ENCODE measurements at regions not wholly inside any gene's neighbourhood (a gene's known extent, or its start where the extent isn't known, plus 50 kb on each side); places are given as distances from the start of the nearest gene placed in this dataset.
"Not testable (repeated sequence)": the region's sequence is repeated elsewhere in the genome, so short reads cannot be mapped to it uniquely, and the experiment has no call there.

DNA sequence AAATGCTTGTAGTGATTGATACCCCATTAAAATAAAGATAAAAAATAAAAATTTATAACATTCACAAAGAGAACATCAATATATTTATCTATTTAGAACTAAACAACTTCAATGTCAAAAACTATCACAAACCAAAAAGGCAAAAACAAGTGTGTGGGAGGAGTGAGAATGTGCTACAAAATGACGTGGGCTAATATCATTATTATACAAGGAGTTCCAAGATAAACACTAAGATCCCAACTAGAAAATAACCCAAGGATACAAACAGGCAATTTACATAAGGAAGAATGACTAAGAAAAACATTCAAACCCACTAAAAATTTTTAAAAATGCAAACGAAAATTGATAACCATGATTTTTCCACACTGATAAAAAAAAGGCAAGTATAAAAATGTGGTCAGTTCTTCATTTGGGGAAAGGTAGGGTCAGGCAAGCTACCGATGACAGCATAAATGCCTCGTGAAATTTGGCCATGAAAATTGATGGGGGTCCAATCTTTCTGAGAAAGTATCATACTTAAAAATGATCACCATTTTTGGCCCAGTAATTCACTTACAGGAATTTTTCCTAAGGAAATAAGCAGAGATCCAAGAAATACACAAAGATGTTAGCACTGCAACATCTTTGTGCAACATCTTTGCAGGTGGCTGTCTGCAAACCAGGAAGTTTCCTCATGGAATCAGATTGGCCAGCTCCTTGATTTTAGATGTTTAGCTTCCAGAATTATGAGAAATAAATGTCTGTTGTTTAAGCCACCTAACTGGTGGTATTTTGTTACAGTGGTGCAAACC is 140.2 kb downstream of the TMEM200A start:
- Histone ChIP-seq H3K36me3 (ENCODE audit: insufficient read depth, low read length) (no peaks in the 10 kb centered on the region), H3K9me3 (ENCODE audit: insufficient read depth, low read length, severe bottlenecking) (no peaks in the 10 kb centered on the region), H3K4me3 (ENCODE audit: low read depth in 1 of 2, low read length in 2 of 2) (no peak overlapping the region), H3K79me2 (ENCODE audit: insufficient read depth, low read length) (no peaks in the 10 kb centered on the region), H3K4me2 (ENCODE audit: insufficient read depth, low read length) (no peak overlapping the region), H2AFZ (ENCODE audit: low read depth, low read length) (no peak overlapping the region), H3K4me1 (ENCODE audit: insufficient read depth, low read length) (peaks cover 45% of the 10 kb centered on the region), H3K9ac (ENCODE audit: low read depth, low read length) (no peak overlapping the region), H4K20me1 (ENCODE audit: insufficient read depth, low read length) (no peaks in the 10 kb centered on the region), H3K27me3 (ENCODE audit: insufficient read depth, low read length, poor library complexity) (no peaks in the 10 kb centered on the region), H3K27ac (ENCODE audit: low read length) (no peak overlapping the region)
- ATAC-seq (ENCODE audit: insufficient read depth, low read depth) (no peak), DNase-seq (no peak)
- no peak for TF ChIP-seq EZH2 (IDR thresholded peaks at IDR 0.05; ENCODE audit: borderline replicate concordance, low read depth, low read length, severe bottlenecking)

DNA sequence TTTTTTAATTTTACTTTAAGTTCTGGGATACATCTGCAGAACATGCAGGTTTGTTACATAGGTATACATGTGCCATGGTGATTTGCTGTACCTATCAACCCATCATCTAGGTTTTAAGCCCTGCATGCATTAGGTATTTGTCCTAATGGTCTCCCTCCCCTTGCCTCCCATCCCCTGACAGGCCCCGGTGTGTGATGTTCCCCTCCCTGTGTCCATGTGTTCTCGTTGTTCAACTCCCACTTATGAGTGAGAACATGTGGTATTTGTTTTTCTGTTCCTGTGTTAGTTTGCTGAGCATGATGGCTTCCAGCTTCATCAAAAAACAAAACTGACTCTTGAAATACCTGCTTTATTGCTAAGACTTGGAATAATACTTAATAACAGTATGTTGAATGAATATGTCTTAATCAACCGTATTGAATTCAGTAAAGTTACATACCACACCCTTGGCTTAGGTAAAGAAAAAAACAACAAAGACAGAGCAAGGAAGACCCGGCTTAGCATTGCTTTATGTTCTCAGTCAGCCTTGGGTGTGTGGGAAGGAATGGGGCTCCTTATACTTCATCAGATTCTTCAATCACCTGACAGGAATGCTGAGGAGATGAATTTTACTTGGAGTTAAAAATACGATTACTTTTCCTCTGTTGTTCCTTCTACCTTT is 141.3 kb downstream of the TMEM200A start:
- H2AFZ ChIP-seq (ENCODE audit: low read depth, low read length); ATAC-seq (ENCODE audit: insufficient read depth, low read depth); H3K79me2 ChIP-seq (ENCODE audit: insufficient read depth, low read length); H3K4me3 ChIP-seq (ENCODE audit: low read depth in 1 of 2, low read length in 2 of 2); DNase-seq; H4K20me1 ChIP-seq (ENCODE audit: insufficient read depth, low read length); H3K9ac ChIP-seq (ENCODE audit: low read depth, low read length); H3K4me2 ChIP-seq (ENCODE audit: insufficient read depth, low read length); H3K9me3 ChIP-seq (ENCODE audit: insufficient read depth, low read length, severe bottlenecking); H3K27me3 ChIP-seq (ENCODE audit: insufficient read depth, low read length, poor library complexity); H3K36me3 ChIP-seq (ENCODE audit: insufficient read depth, low read length): not testable (repeated sequence)
- Histone ChIP-seq H3K4me1 (ENCODE audit: insufficient read depth, low read length) (peaks cover 44% of the 10 kb centered on the region), H3K27ac (ENCODE audit: low read length) (peak overlapping the region; percentile 39)

DNA sequence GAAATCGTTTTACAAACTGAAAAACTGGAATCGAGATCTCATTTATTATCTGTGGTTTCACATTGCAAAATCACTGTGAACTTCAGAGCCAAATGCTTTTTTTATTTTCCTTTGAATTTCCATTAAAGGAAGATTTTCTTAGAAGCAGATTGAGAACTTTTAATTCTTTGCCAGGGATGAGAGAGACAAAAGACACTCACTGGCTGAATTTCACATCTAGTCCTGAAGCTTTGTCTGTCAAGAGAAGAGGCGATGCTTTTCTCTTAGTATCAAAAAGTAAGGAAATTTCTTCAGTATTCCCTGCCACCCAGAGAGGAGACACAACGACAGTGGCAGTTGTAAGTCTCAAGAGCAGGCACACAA is 141.8 kb downstream of the TMEM200A start:
- H3K36me3 ChIP-seq (ENCODE audit: insufficient read depth, low read length), result no peaks in the 10 kb centered on the region
- no peak overlapping the region for H3K4me3 ChIP-seq (ENCODE audit: low read depth in 1 of 2, low read length in 2 of 2)
- H3K27me3 ChIP-seq (ENCODE audit: insufficient read depth, low read length, poor library complexity), result no peaks in the 10 kb centered on the region
- peak overlapping the region; percentile 39 for H3K27ac ChIP-seq (ENCODE audit: low read length)
- DNase-seq (no peak), ATAC-seq (ENCODE audit: insufficient read depth, low read depth) (no peak)
- H3K4me2 ChIP-seq (ENCODE audit: insufficient read depth, low read length), result no peak overlapping the region
- H3K9me3 ChIP-seq (ENCODE audit: insufficient read depth, low read length, severe bottlenecking), result no peaks in the 10 kb centered on the region
- H4K20me1 ChIP-seq (ENCODE audit: insufficient read depth, low read length), result no peaks in the 10 kb centered on the region
- H3K9ac ChIP-seq (ENCODE audit: low read depth, low read length), result no peak overlapping the region
- no peaks in the 10 kb centered on the region for H3K79me2 ChIP-seq (ENCODE audit: insufficient read depth, low read length)
- H3K4me1 ChIP-seq (ENCODE audit: insufficient read depth, low read length), result peaks cover 44% of the 10 kb centered on the region
- no peak overlapping the region for H2AFZ ChIP-seq (ENCODE audit: low read depth, low read length)
- TF ChIP-seq EZH2 (IDR thresholded peaks at IDR 0.05; ENCODE audit: borderline replicate concordance, low read depth, low read length, severe bottlenecking), result no peak
- TF ChIP-seq, protein P1, sequence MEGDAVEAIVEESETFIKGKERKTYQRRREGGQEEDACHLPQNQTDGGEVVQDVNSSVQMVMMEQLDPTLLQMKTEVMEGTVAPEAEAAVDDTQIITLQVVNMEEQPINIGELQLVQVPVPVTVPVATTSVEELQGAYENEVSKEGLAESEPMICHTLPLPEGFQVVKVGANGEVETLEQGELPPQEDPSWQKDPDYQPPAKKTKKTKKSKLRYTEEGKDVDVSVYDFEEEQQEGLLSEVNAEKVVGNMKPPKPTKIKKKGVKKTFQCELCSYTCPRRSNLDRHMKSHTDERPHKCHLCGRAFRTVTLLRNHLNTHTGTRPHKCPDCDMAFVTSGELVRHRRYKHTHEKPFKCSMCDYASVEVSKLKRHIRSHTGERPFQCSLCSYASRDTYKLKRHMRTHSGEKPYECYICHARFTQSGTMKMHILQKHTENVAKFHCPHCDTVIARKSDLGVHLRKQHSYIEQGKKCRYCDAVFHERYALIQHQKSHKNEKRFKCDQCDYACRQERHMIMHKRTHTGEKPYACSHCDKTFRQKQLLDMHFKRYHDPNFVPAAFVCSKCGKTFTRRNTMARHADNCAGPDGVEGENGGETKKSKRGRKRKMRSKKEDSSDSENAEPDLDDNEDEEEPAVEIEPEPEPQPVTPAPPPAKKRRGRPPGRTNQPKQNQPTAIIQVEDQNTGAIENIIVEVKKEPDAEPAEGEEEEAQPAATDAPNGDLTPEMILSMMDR (IDR thresholded peaks at IDR 0.05; ENCODE audit: borderline replicate concordance, extremely low read depth, low read length, poor library complexity, severe bottlenecking), result no peak

DNA sequence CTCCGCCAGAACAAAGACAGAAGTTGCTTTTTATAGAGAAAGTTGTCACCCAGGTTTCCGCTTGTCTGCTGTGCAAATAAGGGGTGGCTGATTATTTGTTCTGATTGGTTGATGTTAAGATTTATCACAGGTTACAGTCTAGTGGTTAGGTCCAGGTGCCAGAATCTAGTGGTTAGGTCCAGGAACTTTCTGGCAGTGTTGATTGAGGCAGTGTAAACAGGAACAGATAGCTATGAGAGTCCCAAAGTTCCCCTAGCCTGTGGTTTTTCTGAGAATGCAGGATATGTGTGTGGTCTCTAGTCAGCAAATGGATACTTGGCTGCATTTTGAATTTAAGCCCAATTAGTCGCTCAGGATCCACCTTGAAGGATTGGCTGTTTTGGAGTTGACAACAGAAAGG is 148.0 kb downstream of the TMEM200A start:
- Histone ChIP-seq H4K20me1 (ENCODE audit: insufficient read depth, low read length) (no peaks in the 10 kb centered on the region), H3K9me3 (ENCODE audit: insufficient read depth, low read length, severe bottlenecking) (peaks cover 4% of the 10 kb centered on the region), H3K4me2 (ENCODE audit: insufficient read depth, low read length) (peak overlapping the region; percentile 54), H2AFZ (ENCODE audit: low read depth, low read length) (no peak overlapping the region), H3K4me3 (ENCODE audit: low read depth in 1 of 2, low read length in 2 of 2) (no peak overlapping the region), H3K27ac (ENCODE audit: low read length) (peak overlapping the region; percentile 91), H3K9ac (ENCODE audit: low read depth, low read length) (peak overlapping the region; percentile 50; the same call in 1 of the 2 replicates), H3K36me3 (ENCODE audit: insufficient read depth, low read length) (no peaks in the 10 kb centered on the region), H3K27me3 (ENCODE audit: insufficient read depth, low read length, poor library complexity) (no peaks in the 10 kb centered on the region), H3K79me2 (ENCODE audit: insufficient read depth, low read length) (no peaks in the 10 kb centered on the region), H3K4me1 (ENCODE audit: insufficient read depth, low read length) (peaks cover 69% of the 10 kb centered on the region)
- ATAC-seq (ENCODE audit: insufficient read depth, low read depth) (peak; percentile 95), DNase-seq (peak; percentile 91)
- TF ChIP-seq EZH2 (IDR thresholded peaks at IDR 0.05; ENCODE audit: borderline replicate concordance, low read depth, low read length, severe bottlenecking), result no peak
- TF ChIP-seq, protein P1 (IDR thresholded peaks at IDR 0.05; ENCODE audit: borderline replicate concordance, extremely low read depth, low read length, poor library complexity, severe bottlenecking), result no peak
